ENCODE measurements at regions not wholly inside any gene's neighbourhood (a gene's known extent, or its start where the extent isn't known, plus 50 kb on each side); places are given as distances from the start of the nearest gene placed in this dataset.

DNA sequence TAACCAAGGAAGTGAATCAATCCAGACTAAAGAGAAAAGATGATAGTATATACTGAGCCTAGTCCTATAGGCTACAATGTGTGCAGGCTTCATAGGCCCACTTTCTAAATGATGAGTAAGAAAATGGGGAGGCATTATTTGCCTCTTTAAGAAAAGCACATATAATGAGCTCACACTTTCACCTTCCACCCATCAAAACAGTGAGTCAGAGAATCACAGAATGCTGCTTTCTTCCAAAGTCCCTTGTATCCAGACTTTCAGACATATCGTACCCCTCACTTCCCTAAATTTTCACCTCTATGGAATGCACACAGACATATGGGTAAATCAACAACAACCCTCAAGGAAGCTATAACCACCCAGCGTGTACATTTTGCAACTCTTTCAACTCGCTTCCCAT, 286.4 kb upstream of the PRKD1 start:
- no peaks in the 10 kb centered on the region for H3K9me3 Mint-ChIP-seq
- DNase-seq (no peak), ATAC-seq (no peak)
- H3K27ac Mint-ChIP-seq: no peak overlapping the region
- H3K27me3 Mint-ChIP-seq: no peaks in the 10 kb centered on the region
- H3K4me1 Mint-ChIP-seq: no peaks in the 10 kb centered on the region
- H3K4me3 Mint-ChIP-seq: no peak overlapping the region

- Mint-ChIP-seq H3K27ac (no peak overlapping the region), H3K4me3 (no peak overlapping the region), H3K9me3 (no peaks in the 10 kb centered on the region), H3K4me1 (no peaks in the 10 kb centered on the region), H3K27me3 (no peaks in the 10 kb centered on the region)
- DNase-seq (peak in 1 of 2 donors; percentile 0), ATAC-seq (no peak)
Measured at GRCh38 chr14:30214461-30215090, 286.9 kb upstream of the PRKD1 start.

GRCh38 chr14:30218907-30219306, 291.3 kb upstream of the PRKD1 start:
- no peak overlapping the region for H3K4me3 Mint-ChIP-seq
- no peaks in the 10 kb centered on the region for H3K4me1 Mint-ChIP-seq
- no peak overlapping the region for H3K27ac Mint-ChIP-seq
- H3K27me3 Mint-ChIP-seq: no peaks in the 10 kb centered on the region
- ATAC-seq: no peak
- no peaks in the 10 kb centered on the region for H3K9me3 Mint-ChIP-seq
- no peak for DNase-seq

DNA sequence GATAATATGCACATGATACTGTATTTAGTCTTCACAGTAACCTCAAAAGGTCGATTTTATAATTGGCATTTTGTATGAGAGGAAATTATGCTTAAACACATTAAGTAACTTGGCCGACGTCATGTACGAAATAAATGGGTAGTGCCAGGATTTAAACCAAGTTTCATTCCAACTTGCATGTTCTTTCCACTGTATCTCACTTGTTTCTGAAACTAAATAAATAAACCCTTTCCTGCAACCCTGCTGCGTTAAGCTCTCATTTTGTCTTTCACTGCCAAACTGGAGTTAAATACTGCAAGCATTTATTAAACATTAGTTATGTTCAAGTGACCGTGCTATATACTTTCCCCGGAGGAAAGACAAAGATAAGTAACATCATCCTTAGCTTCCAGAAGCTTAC, 293.9 kb upstream of the PRKD1 start:
- ATAC-seq: no peak
- Mint-ChIP-seq H3K27ac (no peak overlapping the region), H3K4me3 (no peak overlapping the region), H3K27me3 (no peaks in the 10 kb centered on the region), H3K9me3 (peaks cover 0 to 5% of the 10 kb centered on the region in 2 donors), H3K4me1 (no peaks in the 10 kb centered on the region)
- no peak for DNase-seq

DNA sequence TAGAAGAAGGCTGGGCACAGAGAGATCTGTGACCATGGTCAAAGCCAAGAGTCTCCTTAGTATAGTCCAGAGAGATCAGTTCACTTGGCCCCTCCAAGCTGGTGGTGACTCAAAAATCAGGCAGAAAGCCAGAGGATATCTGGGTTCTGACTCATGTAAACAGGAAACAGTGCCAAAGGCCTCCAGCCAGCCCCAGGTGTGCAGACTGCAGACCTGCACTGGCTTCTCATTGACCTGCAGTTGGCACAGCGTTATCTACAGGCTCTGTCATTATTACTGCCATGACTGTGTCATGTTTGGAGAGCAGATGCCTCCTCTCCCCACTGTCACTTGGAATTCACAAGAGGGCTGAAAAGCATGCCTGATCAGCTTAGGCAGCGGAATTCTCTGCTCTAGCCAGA, 295.7 kb upstream of the PRKD1 start:
- Mint-ChIP-seq H3K27me3 (no peaks in the 10 kb centered on the region), H3K27ac (no peak overlapping the region), H3K9me3 (peaks cover 0 to 5% of the 10 kb centered on the region in 2 donors), H3K4me3 (no peak overlapping the region), H3K4me1 (no peaks in the 10 kb centered on the region)
- ATAC-seq (no peak), DNase-seq (no peak)

DNA sequence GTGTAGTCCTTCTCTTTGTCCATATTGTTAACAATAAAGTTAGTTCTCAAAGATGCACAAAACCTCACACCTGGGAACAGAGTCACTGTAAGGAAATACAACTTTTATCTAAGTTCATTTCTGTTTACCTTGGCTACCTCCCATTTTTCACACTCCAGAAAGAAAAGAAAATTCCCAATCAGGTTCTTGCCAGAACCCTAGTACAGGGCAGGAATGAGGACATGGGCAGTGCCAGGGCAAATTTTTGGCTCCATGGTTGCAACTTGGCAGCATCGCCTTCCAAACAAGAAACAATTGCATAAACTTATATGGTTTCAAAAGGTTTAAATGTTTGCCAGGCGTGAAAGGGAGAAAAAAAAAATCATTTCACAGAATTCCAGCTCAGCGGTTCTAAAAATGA, 296.3 kb upstream of the PRKD1 start:
- Mint-ChIP-seq H3K4me3 (no peak overlapping the region), H3K27me3 (no peaks in the 10 kb centered on the region), H3K9me3 (peaks cover 0 to 5% of the 10 kb centered on the region in 2 donors), H3K27ac (no peak overlapping the region), H3K4me1 (no peaks in the 10 kb centered on the region)
- DNase-seq (no peak), ATAC-seq (no peak)

GRCh38 chr14:30225176-30225575, 297.5 kb upstream of the PRKD1 start:
- DNase-seq: no peak
- no peak overlapping the region for H3K4me3 Mint-ChIP-seq
- ATAC-seq: no peak
- no peaks in the 10 kb centered on the region for H3K4me1 Mint-ChIP-seq
- no peaks in the 10 kb centered on the region for H3K27me3 Mint-ChIP-seq
- peaks cover 0 to 5% of the 10 kb centered on the region in 2 donors for H3K9me3 Mint-ChIP-seq
- H3K27ac Mint-ChIP-seq: no peak overlapping the region

DNA sequence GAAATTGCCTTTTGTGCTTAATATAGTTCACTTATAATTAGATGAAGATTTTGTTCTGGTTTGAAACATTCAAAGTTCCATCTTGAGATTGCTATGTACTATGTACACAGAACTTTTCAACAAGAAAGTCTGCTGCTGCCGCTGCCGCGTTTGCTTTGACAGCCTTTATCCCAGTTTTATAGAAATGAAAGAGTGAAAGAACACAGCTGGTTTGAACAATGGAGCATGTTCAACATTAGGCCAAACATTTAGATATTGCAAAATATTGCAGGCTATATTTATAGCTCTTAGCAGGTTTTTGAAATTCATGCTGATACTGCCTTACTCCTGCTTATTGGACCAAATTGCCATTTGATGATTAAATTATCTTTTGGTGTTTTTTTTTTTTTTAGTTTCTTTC, 299.8 kb upstream of the PRKD1 start:
- ATAC-seq: no peak
- H3K4me1 Mint-ChIP-seq: no peaks in the 10 kb centered on the region
- no peak for DNase-seq
- H3K27me3 Mint-ChIP-seq: no peaks in the 10 kb centered on the region
- no peak overlapping the region for H3K27ac Mint-ChIP-seq
- H3K4me3 Mint-ChIP-seq: no peak overlapping the region
- H3K9me3 Mint-ChIP-seq: peaks cover 0 to 5% of the 10 kb centered on the region in 2 donors

GRCh38 chr14:30227876-30228275, 300.2 kb upstream of the PRKD1 start:
- DNase-seq: no peak
- peaks cover 0 to 5% of the 10 kb centered on the region in 2 donors for H3K9me3 Mint-ChIP-seq

DNA sequence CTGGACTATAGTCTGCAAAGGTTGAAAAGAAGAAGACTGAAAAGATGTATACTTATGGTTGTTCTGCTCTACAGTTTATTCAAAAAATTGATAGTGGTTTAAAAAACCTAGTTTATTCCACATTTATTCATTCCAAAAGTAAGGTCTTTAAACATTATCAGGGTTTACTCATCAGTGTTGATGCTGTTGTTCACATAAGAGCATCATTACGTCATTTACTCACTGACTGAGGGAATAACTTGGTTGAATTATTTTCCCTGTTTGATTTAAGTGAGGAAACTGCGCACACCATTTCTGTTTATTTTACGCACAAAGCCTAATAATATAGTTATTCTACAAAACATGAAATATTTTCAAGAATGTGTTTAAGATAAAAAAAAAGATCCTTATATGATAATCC, 303.1 kb upstream of the PRKD1 start:
- Mint-ChIP-seq H3K4me3 (no peak overlapping the region), H3K27me3 (no peaks in the 10 kb centered on the region), H3K27ac (no peak overlapping the region), H3K4me1 (no peaks in the 10 kb centered on the region), H3K9me3 (peaks cover 0 to 7% of the 10 kb centered on the region in 2 donors)
- DNase-seq (no peak), ATAC-seq (no peak)

More at GRCh38 chr14:30227876-30228275, 300.2 kb upstream of the PRKD1 start:
- H3K27ac Mint-ChIP-seq: no peak overlapping the region
- no peak for ATAC-seq
- H3K4me1 Mint-ChIP-seq: no peaks in the 10 kb centered on the region
- H3K27me3 Mint-ChIP-seq: no peaks in the 10 kb centered on the region
- no peak overlapping the region for H3K4me3 Mint-ChIP-seq

DNA sequence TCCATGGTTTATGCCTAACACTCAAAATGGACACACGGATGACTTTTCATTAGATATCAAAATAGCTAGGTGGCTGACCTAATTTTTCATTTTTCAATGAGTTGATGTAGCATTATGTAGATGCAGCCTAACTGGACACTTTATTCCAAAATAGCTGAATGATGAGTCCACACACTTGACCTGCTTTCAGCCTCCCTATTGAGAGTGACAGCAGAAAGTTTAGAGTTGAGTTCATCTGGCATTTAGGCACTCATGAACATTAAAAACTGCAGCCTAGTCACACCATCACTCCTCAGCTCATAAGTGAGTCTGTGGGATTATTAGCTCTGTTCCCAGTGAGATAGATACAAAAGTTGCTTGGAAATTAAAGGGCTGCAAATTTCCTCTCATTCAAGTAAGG, 307.3 kb upstream of the PRKD1 start:
- Mint-ChIP-seq H3K27ac (no peak overlapping the region), H3K27me3 (no peaks in the 10 kb centered on the region), H3K9me3 (peaks cover 5 to 16% of the 10 kb centered on the region in 2 donors), H3K4me1 (no peaks in the 10 kb centered on the region), H3K4me3 (no peak overlapping the region)
- no peak for DNase-seq
- no peak for ATAC-seq

- no peak for ATAC-seq
- no peaks in the 10 kb centered on the region for H3K4me1 Mint-ChIP-seq
- H3K27ac Mint-ChIP-seq: no peak overlapping the region
- no peak for DNase-seq
- peaks cover 5 to 16% of the 10 kb centered on the region in 2 donors for H3K9me3 Mint-ChIP-seq
- no peak overlapping the region for H3K4me3 Mint-ChIP-seq
- H3K27me3 Mint-ChIP-seq: no peaks in the 10 kb centered on the region
Measured at GRCh38 chr14:30235485-30235884, 307.8 kb upstream of the PRKD1 start.

- Mint-ChIP-seq H3K27ac (no peak overlapping the region), H3K4me1 (no peaks in the 10 kb centered on the region), H3K9me3 (peaks cover 5 to 10% of the 10 kb centered on the region in 2 donors), H3K27me3 (no peaks in the 10 kb centered on the region), H3K4me3 (no peak overlapping the region)
- DNase-seq (no peak), ATAC-seq (no peak)
Measured at GRCh38 chr14:30238936-30239335, 311.3 kb upstream of the PRKD1 start.

- no peaks in the 10 kb centered on the region for H3K27me3 Mint-ChIP-seq
Measured at GRCh38 chr14:30240018-30240417, 312.4 kb upstream of the PRKD1 start.

GRCh38 chr14:30240685-30241084, 313.0 kb upstream of the PRKD1 start:
- Mint-ChIP-seq H3K4me3 (no peak overlapping the region), H3K9me3 (peaks cover 5 to 10% of the 10 kb centered on the region in 2 donors), H3K27me3 (no peaks in the 10 kb centered on the region), H3K4me1 (no peaks in the 10 kb centered on the region), H3K27ac (peak overlapping the region in 1 of 2 donors; percentile 78)
- DNase-seq (no peak), ATAC-seq (no peak)

More at GRCh38 chr14:30240018-30240417, 312.4 kb upstream of the PRKD1 start:
- ATAC-seq: no peak
- H3K9me3 Mint-ChIP-seq: peaks cover 5 to 10% of the 10 kb centered on the region in 2 donors
- no peak for DNase-seq
- no peak overlapping the region for H3K27ac Mint-ChIP-seq
- no peaks in the 10 kb centered on the region for H3K4me1 Mint-ChIP-seq
- H3K4me3 Mint-ChIP-seq: no peak overlapping the region

DNA sequence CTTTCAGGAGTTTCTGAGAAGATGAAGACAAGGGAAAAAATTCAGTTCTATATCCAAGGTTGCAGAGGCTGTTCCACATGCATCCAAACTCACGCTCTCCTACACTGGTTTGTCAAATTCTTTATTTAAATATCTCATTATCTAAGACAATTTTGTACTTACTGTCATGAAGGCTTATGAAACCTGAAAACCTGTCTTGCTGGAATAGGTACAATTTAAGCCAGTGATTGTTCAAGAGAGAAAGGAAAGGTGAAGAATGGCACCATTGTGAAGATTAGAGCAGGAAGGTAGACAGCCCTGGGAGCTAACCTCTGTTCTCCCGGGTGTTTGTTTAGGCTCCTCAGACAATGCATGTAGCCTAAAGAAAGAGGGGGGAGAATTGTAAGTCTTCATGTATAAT, 315.1 kb upstream of the PRKD1 start:
- Mint-ChIP-seq H3K4me3 (no peak overlapping the region), H3K9me3 (peaks cover 0 to 10% of the 10 kb centered on the region in 2 donors), H3K27ac (no peak overlapping the region), H3K27me3 (no peaks in the 10 kb centered on the region), H3K4me1 (no peaks in the 10 kb centered on the region)
- ATAC-seq (no peak), DNase-seq (no peak)

GRCh38 chr14:30243207-30243606, 315.6 kb upstream of the PRKD1 start:
- ATAC-seq (no peak), DNase-seq (no peak)
- no peaks in the 10 kb centered on the region for H3K27me3 Mint-ChIP-seq
- H3K27ac Mint-ChIP-seq: no peak overlapping the region
- no peak overlapping the region for H3K4me3 Mint-ChIP-seq
- no peaks in the 10 kb centered on the region for H3K4me1 Mint-ChIP-seq
- peaks cover 0 to 10% of the 10 kb centered on the region in 2 donors for H3K9me3 Mint-ChIP-seq
